HepG2 (cell line): ENCODE measurements at regions not wholly inside any gene's neighbourhood (a gene's known extent, or its start where the extent isn't known, plus 50 kb on each side); places are given as distances from the start of the nearest gene placed in this dataset.

Source experiments
- ATF7-NPFF ChIP-seq: sonication (generic); formaldehyde crosslinking; IDR thresholded peaks from 2 replicates; pipeline ENCODE4 v1.8.1; 2023; ENCODE audit warnings: mild to moderate bottlenecking, low read depth, missing genetic modification reagents, moderate library complexity
- GPN1 ChIP-seq: sonication (generic); formaldehyde crosslinking; IDR thresholded peaks from 2 replicates; pipeline ENCODE4 v1.5.1; 2020; ENCODE audit warnings: missing genetic modification reagents, borderline replicate concordance
- HNRNPL ChIP-seq: fragments of 200-400 bp; formaldehyde crosslinking; IDR thresholded peaks from 2 replicates; pipeline ENCODE4 v1.6.1; 2017; ENCODE audit warnings: mild to moderate bottlenecking, low read depth, low read length
- LCORL ChIP-seq, 2 experiments: fragments of 450-650 bp in 1 of 2; sonication (generic) in 1 of 2; formaldehyde crosslinking in 1 of 2; IDR thresholded peaks; 2 replicates each; pipeline versions ENCODE4 v1.5.0 to v1.6.1; 2017 to 2020; ENCODE audit warnings: antibody characterized with exemption in 1 of 2, missing genetic modification reagents in 1 of 2
- MEF2D ChIP-seq: sonication (generic); formaldehyde crosslinking; IDR thresholded peaks from 2 replicates; pipeline ENCODE4 v1.5.1; 2020; ENCODE audit warnings: mild to moderate bottlenecking, missing genetic modification reagents
- NCOA1 ChIP-seq: sonication (generic); formaldehyde crosslinking; IDR thresholded peaks from 2 replicates; pipeline ENCODE4 v1.9.0; 2021; ENCODE audit warnings: missing genetic modification reagents
- NR2F6 ChIP-seq, 2 experiments: IDR thresholded peaks; 2 replicates each; pipeline ENCODE4 v1.6.1; 2016; ENCODE audit warnings: antibody characterized with exemption in 1 of 2, mild to moderate bottlenecking in 1 of 2
- SNRNP70 ChIP-seq: fragments of 200-400 bp; formaldehyde crosslinking; IDR thresholded peaks from 2 replicates; pipeline ENCODE4 v1.6.1; 2017; ENCODE audit warnings: mild to moderate bottlenecking, low read depth, low read length, moderate library complexity
- ZC3H13 ChIP-seq: sonication (generic); formaldehyde crosslinking; IDR thresholded peaks from 2 replicates; pipeline ENCODE4 v1.8.1; 2023; ENCODE audit warnings: mild to moderate bottlenecking, missing genetic modification reagents, moderate library complexity
- TF ChIP-seq, protein P1 (sequence below): IDR thresholded peaks from 2 replicates; pipeline ENCODE4 v1.6.1; 2016
- TF ChIP-seq, protein P2 (sequence below): IDR thresholded peaks from 2 replicates; pipeline ENCODE4 v1.6.1; 2018; ENCODE audit warnings: missing genetic modification reagents, mild to moderate bottlenecking, missing compliant biosample characterization
- TF ChIP-seq, protein P3 (sequence below), 2 experiments: IDR thresholded peaks; 2 replicates each; pipeline ENCODE4 v1.6.1; 2011 to 2012; ENCODE audit warnings: low read length in 2 of 2, borderline replicate concordance in 1 of 2, low read depth in 1 of 2, mild to moderate bottlenecking in 1 of 2, moderate library complexity in 1 of 2
- TF ChIP-seq, protein P4 (sequence below): sonication (generic); formaldehyde crosslinking; IDR thresholded peaks from 2 replicates; pipeline ENCODE4 v1.8.1; 2023; ENCODE audit warnings: mild to moderate bottlenecking, missing genetic modification reagents, borderline replicate concordance
- TF ChIP-seq, protein P5 (sequence below): sonication (generic); formaldehyde crosslinking; IDR thresholded peaks from 2 replicates; pipeline ENCODE4 v1.4.0; 2020; ENCODE audit warnings: missing genetic modification reagents

DNA sequence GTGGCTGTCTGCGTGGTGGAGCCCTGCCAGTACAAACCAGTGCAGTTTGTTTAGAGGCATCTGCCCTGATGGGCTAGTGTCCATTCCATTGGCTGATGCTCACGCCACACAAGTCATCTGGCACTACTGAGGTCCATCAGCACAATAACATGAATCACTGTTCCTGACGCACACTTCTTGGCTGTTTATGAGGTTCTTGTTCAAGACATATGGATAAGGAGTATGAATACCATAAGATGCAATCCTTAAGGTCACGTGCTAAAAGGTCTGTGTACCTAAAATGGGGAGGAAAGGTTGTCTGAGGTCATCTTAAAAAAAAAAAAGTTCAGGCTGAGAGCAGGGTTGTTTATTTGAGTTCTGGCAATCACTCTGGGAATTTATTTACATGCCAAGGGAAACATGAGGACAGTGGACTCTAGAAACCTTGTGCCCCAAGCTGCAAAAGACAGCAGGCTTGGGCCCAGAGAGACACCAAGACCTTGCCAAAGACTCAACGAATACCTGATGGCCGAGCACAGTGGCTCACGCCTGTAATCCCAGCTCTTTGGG lies 54.1 kb upstream of the SHLD1 start (continued):
- TF ChIP-seq, protein P1, sequence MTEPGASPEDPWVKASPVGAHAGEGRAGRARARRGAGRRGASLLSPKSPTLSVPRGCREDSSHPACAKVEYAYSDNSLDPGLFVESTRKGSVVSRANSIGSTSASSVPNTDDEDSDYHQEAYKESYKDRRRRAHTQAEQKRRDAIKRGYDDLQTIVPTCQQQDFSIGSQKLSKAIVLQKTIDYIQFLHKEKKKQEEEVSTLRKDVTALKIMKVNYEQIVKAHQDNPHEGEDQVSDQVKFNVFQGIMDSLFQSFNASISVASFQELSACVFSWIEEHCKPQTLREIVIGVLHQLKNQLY (CRISPR knock-in tag) = peak; percentile 71
- no peak for TF ChIP-seq ATF7-NPFF (CRISPR knock-in tag)
- TF ChIP-seq NR2F6 (IDR thresholded peaks at IDR 0.05) = peak; percentile 37; the same call in 1 of the 2 replicates
- peak; percentile 62 for TF ChIP-seq NR2F6 (CRISPR knock-in tag; IDR thresholded peaks at IDR 0.05)
- no peak for TF ChIP-seq ZC3H13 (CRISPR knock-in tag)
- TF ChIP-seq LCORL (IDR thresholded peaks at IDR 0.05) = 0 out of 2 replicates have a peak, but pooled peaks have one; percentile 13
- no peak for TF ChIP-seq LCORL (CRISPR knock-in tag; IDR thresholded peaks at IDR 0.05)
- TF ChIP-seq, protein P2, sequence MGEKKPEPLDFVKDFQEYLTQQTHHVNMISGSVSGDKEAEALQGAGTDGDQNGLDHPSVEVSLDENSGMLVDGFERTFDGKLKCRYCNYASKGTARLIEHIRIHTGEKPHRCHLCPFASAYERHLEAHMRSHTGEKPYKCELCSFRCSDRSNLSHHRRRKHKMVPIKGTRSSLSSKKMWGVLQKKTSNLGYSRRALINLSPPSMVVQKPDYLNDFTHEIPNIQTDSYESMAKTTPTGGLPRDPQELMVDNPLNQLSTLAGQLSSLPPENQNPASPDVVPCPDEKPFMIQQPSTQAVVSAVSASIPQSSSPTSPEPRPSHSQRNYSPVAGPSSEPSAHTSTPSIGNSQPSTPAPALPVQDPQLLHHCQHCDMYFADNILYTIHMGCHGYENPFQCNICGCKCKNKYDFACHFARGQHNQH = peak; percentile 72; the same call in 1 of the 2 replicates
- TF ChIP-seq HNRNPL = no peak
- no peak for TF ChIP-seq NCOA1 (CRISPR knock-in tag)
- TF ChIP-seq, protein P3, sequence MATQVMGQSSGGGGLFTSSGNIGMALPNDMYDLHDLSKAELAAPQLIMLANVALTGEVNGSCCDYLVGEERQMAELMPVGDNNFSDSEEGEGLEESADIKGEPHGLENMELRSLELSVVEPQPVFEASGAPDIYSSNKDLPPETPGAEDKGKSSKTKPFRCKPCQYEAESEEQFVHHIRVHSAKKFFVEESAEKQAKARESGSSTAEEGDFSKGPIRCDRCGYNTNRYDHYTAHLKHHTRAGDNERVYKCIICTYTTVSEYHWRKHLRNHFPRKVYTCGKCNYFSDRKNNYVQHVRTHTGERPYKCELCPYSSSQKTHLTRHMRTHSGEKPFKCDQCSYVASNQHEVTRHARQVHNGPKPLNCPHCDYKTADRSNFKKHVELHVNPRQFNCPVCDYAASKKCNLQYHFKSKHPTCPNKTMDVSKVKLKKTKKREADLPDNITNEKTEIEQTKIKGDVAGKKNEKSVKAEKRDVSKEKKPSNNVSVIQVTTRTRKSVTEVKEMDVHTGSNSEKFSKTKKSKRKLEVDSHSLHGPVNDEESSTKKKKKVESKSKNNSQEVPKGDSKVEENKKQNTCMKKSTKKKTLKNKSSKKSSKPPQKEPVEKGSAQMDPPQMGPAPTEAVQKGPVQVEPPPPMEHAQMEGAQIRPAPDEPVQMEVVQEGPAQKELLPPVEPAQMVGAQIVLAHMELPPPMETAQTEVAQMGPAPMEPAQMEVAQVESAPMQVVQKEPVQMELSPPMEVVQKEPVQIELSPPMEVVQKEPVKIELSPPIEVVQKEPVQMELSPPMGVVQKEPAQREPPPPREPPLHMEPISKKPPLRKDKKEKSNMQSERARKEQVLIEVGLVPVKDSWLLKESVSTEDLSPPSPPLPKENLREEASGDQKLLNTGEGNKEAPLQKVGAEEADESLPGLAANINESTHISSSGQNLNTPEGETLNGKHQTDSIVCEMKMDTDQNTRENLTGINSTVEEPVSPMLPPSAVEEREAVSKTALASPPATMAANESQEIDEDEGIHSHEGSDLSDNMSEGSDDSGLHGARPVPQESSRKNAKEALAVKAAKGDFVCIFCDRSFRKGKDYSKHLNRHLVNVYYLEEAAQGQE (IDR thresholded peaks at IDR 0.05; ENCODE audit: borderline replicate concordance in 1 of 2, low read depth in 1 of 2, low read length in 2 of 2) = no peak
- TF ChIP-seq, protein P4, sequence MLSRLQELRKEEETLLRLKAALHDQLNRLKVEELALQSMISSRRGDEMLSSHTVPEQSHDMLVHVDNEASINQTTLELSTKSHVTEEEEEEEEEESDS (CRISPR knock-in tag) = no peak
- TF ChIP-seq, protein P5, sequence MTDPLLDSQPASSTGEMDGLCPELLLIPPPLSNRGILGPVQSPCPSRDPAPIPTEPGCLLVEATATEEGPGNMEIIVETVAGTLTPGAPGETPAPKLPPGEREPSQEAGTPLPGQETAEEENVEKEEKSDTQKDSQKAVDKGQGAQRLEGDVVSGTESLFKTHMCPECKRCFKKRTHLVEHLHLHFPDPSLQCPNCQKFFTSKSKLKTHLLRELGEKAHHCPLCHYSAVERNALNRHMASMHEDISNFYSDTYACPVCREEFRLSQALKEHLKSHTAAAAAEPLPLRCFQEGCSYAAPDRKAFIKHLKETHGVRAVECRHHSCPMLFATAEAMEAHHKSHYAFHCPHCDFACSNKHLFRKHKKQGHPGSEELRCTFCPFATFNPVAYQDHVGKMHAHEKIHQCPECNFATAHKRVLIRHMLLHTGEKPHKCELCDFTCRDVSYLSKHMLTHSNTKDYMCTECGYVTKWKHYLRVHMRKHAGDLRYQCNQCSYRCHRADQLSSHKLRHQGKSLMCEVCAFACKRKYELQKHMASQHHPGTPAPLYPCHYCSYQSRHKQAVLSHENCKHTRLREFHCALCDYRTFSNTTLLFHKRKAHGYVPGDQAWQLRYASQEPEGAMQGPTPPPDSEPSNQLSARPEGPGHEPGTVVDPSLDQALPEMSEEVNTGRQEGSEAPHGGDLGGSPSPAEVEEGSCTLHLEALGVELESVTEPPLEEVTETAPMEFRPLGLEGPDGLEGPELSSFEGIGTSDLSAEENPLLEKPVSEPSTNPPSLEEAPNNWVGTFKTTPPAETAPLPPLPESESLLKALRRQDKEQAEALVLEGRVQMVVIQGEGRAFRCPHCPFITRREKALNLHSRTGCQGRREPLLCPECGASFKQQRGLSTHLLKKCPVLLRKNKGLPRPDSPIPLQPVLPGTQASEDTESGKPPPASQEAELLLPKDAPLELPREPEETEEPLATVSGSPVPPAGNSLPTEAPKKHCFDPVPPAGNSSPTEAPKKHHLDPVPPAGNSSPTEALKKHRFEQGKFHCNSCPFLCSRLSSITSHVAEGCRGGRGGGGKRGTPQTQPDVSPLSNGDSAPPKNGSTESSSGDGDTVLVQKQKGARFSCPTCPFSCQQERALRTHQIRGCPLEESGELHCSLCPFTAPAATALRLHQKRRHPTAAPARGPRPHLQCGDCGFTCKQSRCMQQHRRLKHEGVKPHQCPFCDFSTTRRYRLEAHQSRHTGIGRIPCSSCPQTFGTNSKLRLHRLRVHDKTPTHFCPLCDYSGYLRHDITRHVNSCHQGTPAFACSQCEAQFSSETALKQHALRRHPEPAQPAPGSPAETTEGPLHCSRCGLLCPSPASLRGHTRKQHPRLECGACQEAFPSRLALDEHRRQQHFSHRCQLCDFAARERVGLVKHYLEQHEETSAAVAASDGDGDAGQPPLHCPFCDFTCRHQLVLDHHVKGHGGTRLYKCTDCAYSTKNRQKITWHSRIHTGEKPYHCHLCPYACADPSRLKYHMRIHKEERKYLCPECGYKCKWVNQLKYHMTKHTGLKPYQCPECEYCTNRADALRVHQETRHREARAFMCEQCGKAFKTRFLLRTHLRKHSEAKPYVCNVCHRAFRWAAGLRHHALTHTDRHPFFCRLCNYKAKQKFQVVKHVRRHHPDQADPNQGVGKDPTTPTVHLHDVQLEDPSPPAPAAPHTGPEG (CRISPR knock-in tag) = no peak
- no peak for TF ChIP-seq GPN1 (CRISPR knock-in tag)
- peak; percentile 53; the same call in 1 of the 2 replicates for TF ChIP-seq MEF2D (CRISPR knock-in tag)
- TF ChIP-seq SNRNP70 = no peak
